HG03558 (cell line): ENCODE measurements at regions not wholly inside any gene's neighbourhood (a gene's known extent, or its start where the extent isn't known, plus 50 kb on each side); places are given as distances from the start of the nearest gene placed in this dataset.

Source experiments
- ATAC-seq: cut with Tn5 transposase; IDR thresholded peaks from one replicate; pipeline ENCODE4 v1.9.1; 2021; ENCODE audit warnings: moderate number of reproducible peaks; ENCODE audit not compliant: unreplicated experiment; ENCODE audit errors: extremely low read depth

DNA sequence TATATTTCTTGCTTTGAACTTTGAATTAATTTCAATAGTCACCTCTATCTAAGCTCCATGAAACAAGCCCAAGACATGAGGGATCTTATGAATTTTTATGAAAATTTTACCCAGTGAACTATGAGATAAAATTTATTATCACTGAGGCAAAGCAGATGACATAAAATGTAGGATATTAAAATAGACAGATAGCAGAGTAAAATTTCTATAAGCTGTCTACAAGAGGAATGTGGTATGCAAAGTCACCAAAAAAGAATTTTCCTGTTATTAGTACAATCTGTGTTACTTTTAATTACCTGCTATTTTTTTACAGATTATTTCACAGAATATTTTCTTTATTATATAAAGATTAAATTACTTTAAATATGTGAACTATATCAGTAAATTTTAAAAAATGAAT lies 2312.6 kb downstream of the PCDH9 start:
- no peak for ATAC-seq

DNA sequence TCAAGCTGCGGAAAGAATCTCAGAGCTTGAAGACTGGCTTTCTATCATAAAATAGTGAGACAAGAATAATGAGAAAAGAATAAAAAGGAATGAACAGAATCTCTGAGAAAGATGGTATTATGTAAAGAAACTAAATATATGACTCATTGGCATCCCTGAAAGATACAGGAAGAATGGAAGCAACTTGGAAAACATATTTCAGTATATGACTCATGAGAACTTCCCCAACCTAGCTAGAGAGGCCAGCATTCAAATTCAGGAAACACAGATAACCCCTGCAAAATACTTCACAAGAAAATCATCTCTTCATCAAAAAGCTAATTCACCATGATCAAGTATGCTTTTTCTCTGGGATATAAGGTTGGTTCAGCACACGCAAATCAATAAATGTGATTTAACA lies 2318.0 kb downstream of the PCDH9 start:
- ATAC-seq: no peak

DNA sequence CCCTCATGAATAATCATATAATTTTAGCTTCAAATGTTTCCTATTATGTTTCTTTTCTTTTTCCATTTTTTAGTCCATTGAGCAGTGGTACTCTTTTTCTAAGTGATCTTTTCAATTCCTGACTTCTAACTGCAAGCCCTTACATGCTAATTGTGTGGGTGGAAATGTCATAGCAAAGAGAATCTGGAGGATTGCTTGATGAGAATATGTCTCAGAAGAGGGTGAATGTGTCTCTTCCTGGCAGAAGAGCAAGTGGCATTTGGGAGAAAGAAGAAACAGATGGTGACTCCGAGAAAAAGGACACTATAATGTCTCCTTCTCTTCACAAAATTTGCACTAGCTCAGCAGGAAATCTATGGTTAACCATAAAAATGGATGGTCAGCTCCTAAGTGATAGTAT lies 2320.0 kb downstream of the PCDH9 start:
- ATAC-seq: no peak

DNA sequence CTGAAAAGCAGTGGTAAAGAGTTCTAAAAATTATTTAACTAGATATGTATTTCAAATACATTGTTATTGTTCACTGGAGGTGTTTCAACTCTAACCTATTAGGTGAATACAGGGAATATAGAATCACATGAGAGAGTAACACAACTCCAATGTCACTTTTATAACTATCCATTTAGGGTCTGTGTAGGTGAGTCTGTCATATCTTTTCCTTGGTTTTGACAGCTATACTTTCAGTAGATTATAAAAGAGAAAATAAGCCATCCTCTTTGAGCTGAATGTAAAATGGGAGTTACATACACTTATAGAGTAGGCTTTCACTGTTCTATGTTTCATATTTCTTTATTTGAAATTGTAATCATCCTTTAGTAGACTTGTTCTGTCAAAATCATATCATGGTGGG lies 2321.0 kb downstream of the PCDH9 start:
- no peak for ATAC-seq

DNA sequence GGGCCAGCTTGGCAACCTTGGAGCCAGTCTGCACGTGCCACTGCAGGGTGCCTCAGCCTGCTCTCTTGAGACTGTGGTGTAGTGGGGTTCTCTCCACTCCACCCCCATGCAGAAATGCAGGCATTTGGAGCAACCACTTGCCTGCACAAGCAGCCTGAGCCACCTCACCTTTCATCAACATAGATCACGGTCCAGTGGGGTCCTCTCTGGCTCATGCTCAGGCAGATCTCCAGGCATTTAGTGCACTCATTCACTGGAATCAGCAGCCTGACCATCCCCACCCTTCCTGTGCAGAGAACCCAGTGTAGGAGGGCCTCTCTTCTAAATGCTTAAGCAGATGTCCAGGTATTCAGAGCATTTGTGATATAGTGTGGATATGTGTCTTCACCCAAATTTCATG lies 2330.1 kb downstream of the PCDH9 start:
- no peak for ATAC-seq

DNA sequence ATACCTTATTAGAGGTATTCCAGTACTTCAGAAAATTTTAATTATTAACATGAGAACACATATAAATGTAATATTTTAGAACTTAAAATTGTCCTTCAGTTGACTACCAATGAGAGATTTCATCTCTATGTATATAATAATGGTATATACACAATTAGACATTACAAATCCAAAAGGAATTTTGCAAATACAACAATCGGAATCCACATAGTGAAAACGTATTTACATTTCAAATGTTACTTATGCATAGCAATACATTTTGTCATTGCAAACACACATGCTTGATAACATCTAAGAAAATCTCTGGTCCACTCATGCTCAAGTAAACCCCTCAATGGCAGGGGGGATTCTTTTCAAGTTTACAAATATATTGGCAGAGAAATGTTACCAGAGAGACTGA lies 2345.2 kb downstream of the PCDH9 start:
- no peak for ATAC-seq

DNA sequence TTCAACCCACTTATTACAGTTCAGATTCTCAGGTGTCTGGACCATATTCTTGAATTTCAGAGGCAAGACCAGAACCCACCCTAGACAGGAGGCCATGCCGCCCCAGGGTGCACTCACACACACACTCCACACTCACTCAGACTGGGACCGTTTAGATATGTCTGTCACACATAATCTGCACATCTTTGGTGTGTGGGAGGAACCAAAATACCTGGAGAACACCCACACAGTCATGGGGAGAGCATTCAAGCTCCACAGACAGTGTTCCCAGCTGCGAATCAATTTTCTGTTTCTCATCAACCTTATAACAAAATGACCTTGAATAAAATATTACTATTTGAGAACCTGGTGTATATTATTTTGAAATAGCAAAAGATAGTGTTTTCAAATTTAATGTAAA lies 2353.0 kb downstream of the PCDH9 start:
- no peak for ATAC-seq

DNA sequence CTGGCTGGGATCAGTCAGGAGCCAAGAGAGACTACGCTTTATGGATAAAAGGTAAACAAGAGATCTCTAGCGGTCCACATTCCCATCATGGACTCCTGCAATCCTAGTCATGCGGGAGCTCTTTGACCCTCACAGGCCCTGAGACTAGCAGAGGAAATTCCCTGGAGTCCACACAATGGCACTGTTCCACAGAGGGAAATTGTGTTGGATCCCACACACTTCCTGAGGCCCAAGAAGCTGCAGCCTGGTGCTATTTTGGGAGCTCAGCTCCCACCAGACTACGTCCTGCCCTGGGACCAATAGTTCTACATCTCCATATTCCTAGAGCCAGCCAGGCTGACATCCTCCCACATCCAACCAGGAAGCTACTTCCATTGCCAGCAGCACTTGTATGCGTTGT lies 2358.4 kb downstream of the PCDH9 start:
- no peak for ATAC-seq

DNA sequence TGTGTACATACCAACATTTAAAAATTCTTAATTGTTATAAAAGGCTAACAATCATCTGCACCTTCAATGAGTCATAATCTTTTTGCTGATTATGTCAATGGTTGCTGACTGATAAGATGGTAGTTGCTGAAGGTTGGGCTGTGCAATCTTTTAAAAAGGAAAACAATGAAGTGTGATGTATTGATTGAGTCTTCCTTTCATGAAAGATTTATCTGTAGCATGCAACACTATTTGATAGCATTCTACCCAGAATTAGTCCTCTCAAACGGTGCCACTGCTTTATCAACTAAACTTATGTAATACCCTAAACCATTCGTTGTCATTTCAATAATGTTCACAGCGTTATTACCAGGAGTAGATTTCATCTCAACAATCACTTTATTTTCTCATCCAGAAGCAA lies 2360.6 kb downstream of the PCDH9 start:
- no peak for ATAC-seq

DNA sequence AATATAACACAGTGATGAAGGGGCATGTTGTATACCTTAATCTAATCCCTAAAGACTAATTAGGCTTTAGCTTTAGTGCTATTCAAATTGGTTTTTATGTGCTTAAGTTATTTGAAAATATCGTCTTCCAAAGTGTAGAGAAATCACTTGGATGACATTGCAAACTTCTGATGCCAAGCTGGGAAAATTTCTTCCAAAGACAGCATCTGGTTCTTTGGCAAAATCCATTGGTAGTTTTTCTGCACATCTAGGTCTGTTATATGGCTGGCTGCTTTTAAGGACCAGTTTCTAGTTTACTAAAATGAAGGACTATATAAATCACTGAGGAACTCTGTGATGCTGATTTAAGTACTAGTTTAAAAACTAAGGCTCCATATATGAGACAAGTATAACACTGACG lies 2362.3 kb downstream of the PCDH9 start:
- no peak for ATAC-seq

DNA sequence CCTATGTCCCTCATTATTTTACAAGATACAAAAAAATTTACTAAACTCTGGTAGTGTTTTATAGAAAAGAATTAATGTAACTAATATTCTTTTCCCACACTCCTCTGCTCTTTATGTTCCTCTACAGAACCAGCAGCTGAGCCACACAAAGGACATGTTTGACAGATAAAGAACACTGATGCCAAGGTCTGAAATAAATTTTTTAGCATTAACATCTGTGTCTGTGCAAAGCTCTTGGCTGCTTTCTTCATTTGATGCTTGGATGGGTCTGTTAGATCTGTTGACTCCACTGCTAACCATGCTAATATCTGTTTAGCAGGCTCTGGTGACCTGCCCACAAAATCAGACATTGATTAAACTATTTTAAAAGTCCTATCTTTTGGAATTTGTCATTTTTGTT lies 2363.8 kb downstream of the PCDH9 start:
- no peak for ATAC-seq

DNA sequence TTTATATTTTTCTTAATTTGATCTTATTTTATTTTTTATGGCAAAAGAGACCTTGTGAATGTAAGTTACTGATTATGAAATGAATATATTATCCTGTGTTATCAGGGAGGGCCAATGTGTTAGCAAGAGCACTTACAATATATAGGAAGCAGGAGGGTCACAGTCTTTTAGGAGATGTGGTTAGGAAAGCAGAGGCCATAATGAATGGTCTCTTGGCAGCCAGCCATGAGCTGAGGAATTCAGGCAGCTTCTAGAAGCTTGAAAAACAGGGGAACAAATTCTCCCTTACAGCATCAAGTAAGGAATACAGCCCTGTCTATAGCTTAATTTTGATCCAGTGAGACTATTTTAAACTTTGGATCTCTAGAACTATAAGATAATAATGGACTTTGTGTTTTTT lies 2374.6 kb downstream of the PCDH9 start:
- no peak for ATAC-seq

DNA sequence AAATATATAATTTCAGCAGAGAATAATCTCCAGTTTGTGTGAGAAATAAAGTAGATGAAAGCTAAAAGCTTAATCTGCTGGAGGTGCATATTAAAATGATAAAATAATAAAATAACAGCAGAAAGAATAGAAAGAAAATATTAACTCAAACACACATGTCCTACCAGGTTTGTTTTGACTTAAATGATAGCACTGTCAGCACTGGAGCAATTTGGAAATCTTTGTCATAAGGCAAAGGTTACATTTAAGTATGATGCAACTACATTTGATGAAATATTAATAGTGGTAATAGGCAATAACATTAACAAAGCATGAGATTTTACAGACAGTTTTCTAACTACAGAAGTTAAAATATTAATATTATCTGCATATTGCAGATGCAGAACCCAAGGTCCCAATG lies 2380.1 kb downstream of the PCDH9 start:
- no peak for ATAC-seq

DNA sequence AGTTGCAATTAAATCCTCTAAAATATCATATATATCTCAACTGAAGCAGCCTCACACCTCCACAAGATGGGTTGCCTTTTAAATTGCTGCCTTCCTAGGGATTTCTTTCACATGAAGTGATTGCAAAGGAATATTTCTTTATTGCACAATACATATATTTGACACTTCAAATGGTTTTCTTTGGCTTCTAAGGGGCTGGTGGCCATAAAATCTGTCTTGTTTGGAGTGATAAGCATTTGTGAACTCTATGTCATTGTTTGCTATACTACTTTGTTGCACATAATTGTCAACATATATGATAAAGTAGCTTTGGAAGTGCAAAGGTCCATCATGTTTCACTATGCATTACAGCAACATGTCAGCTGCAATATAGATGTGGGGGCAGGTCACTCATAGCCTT lies 2380.9 kb downstream of the PCDH9 start:
- ATAC-seq: no peak

DNA sequence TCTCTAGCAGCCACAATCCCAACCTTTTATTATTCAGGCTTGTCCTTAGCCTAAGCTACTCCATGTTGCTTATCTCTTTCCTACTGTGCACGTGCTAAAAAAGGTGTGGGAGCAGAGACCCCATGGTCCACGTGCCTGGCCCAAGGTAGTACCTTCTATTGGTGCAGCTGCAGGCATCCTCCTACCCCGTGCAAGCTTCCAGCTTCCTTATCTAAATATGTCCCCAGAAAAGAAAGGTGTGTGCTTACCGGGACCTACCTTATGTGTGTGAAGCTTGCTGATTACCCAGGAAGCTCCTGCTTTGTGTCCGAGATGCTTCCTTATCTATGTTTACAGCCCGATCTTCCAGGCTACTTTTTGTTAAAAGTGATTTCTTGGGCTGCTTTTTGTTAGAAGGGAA lies 2382.4 kb downstream of the PCDH9 start:
- no peak for ATAC-seq

DNA sequence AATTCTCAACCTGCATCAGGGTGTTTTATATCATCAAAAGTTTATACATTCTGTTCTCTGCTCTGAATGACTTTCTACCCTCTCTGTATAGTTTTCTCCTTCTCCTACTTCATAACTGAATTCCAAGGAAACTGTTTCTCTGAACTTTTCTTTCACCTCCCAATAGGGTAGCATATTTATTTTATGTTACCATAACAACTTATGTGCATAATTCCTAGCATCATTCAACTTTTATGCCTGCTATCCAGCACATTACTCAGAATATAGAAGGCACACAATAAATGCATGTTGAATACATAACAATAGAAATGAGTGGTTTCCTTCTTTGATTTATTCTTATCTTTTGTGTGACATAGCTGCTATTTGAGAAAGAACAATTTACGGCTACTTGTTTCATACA lies 2385.0 kb downstream of the PCDH9 start:
- ATAC-seq: no peak

DNA sequence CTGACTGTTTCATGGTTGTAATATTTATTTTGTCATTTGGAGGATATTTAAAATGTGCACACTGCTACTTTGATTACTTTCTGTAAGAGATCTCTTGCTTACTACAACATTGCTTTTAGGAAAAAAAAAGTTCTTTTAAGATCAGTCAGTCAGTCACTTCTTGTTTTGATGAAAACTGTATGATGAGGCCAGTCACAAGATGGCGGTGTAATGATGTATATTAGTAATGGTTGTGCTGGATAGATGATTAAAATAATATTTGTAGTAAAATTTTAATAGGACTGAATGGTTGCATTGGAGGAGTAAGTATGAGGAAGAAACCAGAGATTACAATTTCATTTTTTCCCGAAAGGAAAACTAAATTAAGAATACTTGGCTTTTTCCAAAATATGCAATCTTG lies 2411.1 kb downstream of the PCDH9 start:
- ATAC-seq: no peak

DNA sequence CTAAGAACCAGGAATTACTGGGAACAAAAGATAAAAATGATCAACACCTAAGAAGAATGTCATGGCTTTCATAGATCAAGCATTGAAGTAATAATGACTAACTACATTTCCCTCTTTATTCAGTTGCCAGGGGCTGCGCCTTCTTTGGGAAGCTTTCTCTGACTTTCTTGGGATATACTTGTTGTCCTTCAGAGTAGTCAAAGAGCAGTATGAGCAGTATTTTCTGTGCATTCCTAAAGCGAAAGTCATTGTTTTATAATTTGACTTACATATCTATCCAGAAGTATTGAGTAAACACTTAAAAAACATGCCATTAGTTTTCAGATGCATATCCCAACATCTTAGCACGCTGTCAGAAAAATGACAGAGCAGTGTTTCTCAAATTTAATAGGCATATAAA lies 2412.4 kb downstream of the PCDH9 start:
- ATAC-seq: no peak

DNA sequence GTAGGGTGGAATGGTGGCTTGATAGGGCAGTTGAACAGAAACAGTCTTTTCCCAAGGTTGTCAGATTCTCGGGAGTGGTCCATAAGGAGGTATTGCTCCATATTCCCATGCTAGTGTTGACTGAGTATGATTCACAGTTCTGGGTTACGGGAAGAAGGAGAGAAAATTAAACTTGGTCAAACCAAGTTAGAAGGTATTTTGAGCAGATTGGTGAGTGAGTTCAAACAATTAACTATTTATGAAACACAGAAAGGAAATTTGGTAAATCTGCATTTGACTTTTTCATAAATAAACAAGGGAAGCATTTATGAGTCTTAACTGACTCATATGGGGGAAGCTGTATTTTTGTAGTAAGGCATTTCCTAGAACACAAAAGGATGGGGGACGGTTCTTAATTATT lies 2419.4 kb downstream of the PCDH9 start:
- ATAC-seq: no peak

DNA sequence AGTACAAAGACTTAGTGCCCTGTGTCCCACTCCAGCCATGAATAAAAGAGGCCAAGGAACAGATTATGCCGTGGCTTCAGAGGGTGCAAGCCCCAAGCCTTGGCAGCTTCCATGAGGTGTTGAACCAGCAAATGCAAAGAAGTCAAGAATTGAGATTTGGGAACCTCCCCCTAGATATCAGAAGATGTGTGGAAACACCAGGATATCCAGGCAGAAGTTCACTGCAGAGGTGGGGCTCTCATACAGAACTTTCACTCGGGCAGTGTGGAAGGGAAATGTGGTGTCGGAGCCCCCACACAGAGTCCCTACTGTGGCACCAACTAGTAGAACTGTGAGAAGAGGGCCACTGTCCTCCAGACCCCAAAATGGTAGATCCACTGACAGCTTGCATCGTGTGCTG lies 2421.4 kb downstream of the PCDH9 start:
- ATAC-seq: no peak

DNA sequence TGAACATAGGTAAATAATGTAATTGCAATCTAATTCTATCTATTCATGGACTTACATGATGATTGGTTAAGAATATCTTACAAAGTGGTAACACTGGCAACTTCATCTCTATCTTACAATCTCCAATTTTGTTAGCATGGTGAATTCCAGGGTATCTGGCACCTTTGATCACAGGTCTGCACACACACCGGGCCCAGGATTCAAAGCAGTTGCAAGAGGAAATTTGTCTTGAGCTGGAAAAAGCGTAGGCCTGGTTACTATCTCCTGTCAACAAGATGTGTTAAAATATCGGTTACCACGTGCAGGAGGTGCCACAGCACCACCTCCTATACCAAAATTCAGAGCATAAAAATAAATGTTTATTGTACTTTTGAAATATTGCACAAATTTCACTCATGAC lies 2428.4 kb downstream of the PCDH9 start:
- ATAC-seq: no peak

DNA sequence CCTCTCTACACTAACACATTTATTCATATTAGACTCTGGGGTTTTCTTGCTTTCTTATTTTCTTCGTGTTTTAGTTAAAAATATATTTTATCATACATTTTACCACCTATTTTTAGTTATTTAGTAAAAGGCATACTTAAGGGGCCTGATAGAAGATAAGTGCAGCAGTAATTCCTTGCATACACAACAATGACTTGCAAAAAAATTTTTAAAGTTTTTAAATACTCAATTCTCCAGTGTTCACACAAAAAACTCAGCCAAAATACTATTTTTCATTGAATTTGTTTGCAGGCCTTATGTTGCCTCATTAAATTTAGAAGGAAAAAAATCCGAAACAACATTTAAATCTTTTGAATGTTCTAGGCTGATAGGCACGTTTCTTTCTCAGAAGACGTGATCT lies 2431.7 kb downstream of the PCDH9 start:
- ATAC-seq: no peak

DNA sequence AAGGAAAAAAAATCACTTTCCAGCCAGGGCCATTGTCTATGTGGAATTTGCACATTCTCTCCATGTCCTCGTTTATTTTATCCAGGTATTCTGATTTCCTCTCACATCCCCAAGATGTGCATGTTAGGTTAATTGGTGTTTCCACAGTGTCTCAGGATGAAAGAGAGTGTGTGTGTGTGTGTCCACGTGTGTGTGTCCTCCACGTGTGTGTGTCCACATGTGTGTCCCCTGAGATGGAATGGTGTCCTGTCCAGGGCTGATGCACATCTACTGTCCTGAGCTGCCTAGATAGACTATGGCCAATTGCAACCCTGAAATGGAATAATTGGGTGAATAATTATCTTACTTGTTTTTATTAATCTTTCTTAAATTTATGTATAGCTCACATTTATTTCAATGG lies 2436.5 kb downstream of the PCDH9 start:
- ATAC-seq: no peak
